WTC11 (cell line): ENCODE measurements at regions not wholly inside any gene's neighbourhood (a gene's known extent, or its start where the extent isn't known, plus 50 kb on each side); places are given as distances from the start of the nearest gene placed in this dataset.

Experiments used
- ATAC-seq: fragments of 200-7000 bp; cut with Tn5 transposase; 2 replicates; pipeline ENCODE4 v1.10.0; 2021; ENCODE audit warnings: mild to moderate bottlenecking, moderate library complexity
- CTCF ChIA-PET: fragments of 300-600 bp; sonication (Branson Sonifier 250); formaldehyde crosslinking; loops from one replicate; lab custom pipeline; 2021; ENCODE audit warnings: antibody characterized with exemption; lab: Charles Lee
- POLR2A ChIA-PET: fragments of 350-600 bp; sonication (Branson Sonifier 250); formaldehyde crosslinking; loops from one replicate; lab custom pipeline; 2021; ENCODE audit warnings: antibody characterized with exemption; lab: Charles Lee
- DNase-seq: peaks from one replicate; pipeline ENCODE4 v3.0.0; 2021; ENCODE audit warnings: low spot score
- H3K27ac Mint-ChIP-seq: 2 replicates; pipeline ENCODE4 v1.8.0; 2021; ENCODE audit warnings: mixed read lengths
- H3K27me3 Mint-ChIP-seq: 2 replicates; pipeline ENCODE4 v1.8.0; 2021; ENCODE audit warnings: low read depth, mild to moderate bottlenecking, moderate library complexity, mixed read lengths
- H3K36me3 Mint-ChIP-seq: 2 replicates; pipeline ENCODE4 v1.8.0; 2021; ENCODE audit warnings: mixed read lengths
- H3K4me1 Mint-ChIP-seq: 2 replicates; pipeline ENCODE4 v1.8.0; 2022; ENCODE audit warnings: mixed read lengths
- H3K4me3 Mint-ChIP-seq: 2 replicates; pipeline ENCODE4 v1.8.0; 2021; ENCODE audit warnings: mild to moderate bottlenecking, moderate library complexity, mixed read lengths
- H3K9me3 Mint-ChIP-seq: 2 replicates; pipeline ENCODE4 v1.8.0; 2021; ENCODE audit warnings: mixed read lengths
- ERG ChIP-seq: fragments of 250-450 bp; sonication (Bioruptor Pico); IDR thresholded peaks from 2 replicates; pipeline ENCODE4 v1.8.0; 2021; ENCODE audit warnings: mild to moderate bottlenecking
- FOXJ3 ChIP-seq: sonication (generic); formaldehyde crosslinking; IDR thresholded peaks from 2 replicates; pipeline ENCODE4 v1.9.0; 2021; ENCODE audit warnings: missing genetic modification reagents, mild to moderate bottlenecking, borderline replicate concordance
- FOXK1 ChIP-seq: sonication (generic); formaldehyde crosslinking; IDR thresholded peaks from 2 replicates; pipeline ENCODE4 v1.8.0; 2022; ENCODE audit warnings: mild to moderate bottlenecking, moderate library complexity, missing genetic modification reagents
- GRHL2 ChIP-seq: fragments of 250-450 bp; sonication (Bioruptor Pico); IDR thresholded peaks from 2 replicates; pipeline ENCODE4 v1.8.0; 2022; ENCODE audit warnings: mild to moderate bottlenecking, moderate library complexity; ENCODE audit not compliant: insufficient replicate concordance, severe bottlenecking
- HMGA2 ChIP-seq: fragments of 250-450 bp; sonication (Bioruptor Pico); IDR thresholded peaks from 2 replicates; pipeline ENCODE4 v1.4.0; 2021; ENCODE audit warnings: mild to moderate bottlenecking, moderate library complexity
- IRF1 ChIP-seq: sonication (generic); formaldehyde crosslinking; IDR thresholded peaks from 2 replicates; pipeline ENCODE4 v1.8.0; 2023; ENCODE audit warnings: missing genetic modification reagents
- JAZF1 ChIP-seq: fragments of 250-450 bp; sonication (Bioruptor Pico); IDR thresholded peaks from 2 replicates; pipeline ENCODE4 v1.9.0; 2021; ENCODE audit warnings: moderate library complexity, mild to moderate bottlenecking, inconsistent platforms
- MYBL2 ChIP-seq: sonication (generic); formaldehyde crosslinking; IDR thresholded peaks from 2 replicates; pipeline ENCODE4 v1.8.1; 2023; ENCODE audit warnings: mild to moderate bottlenecking, moderate library complexity, missing genetic modification reagents
- NR1H2 ChIP-seq: sonication (generic); formaldehyde crosslinking; IDR thresholded peaks from 2 replicates; pipeline ENCODE4 v1.9.0; 2021; ENCODE audit warnings: mild to moderate bottlenecking, moderate library complexity, missing genetic modification reagents
- PRRX2 ChIP-seq: fragments of 250-450 bp; sonication (Bioruptor Pico); IDR thresholded peaks from 2 replicates; pipeline ENCODE4 v1.8.0; 2021; ENCODE audit warnings: mild to moderate bottlenecking
- TEAD4 ChIP-seq: sonication (generic); formaldehyde crosslinking; IDR thresholded peaks from 2 replicates; pipeline ENCODE4 v1.8.0; 2022; ENCODE audit warnings: mild to moderate bottlenecking, missing genetic modification reagents
- ZNF317 ChIP-seq: sonication (generic); formaldehyde crosslinking; IDR thresholded peaks from 2 replicates; pipeline ENCODE4 v1.8.1; 2023; ENCODE audit warnings: low read depth, mild to moderate bottlenecking, moderate library complexity, missing genetic modification reagents, borderline replicate concordance
- ZNF671 ChIP-seq: fragments of 250-450 bp; sonication (Bioruptor Pico); IDR thresholded peaks from 2 replicates; pipeline ENCODE4 v1.8.0; 2021; ENCODE audit warnings: mild to moderate bottlenecking
- TF ChIP-seq, protein P1 (sequence below): fragments of 250-450 bp; sonication (Bioruptor Pico); IDR thresholded peaks from 2 replicates; pipeline ENCODE4 v1.9.0; 2021; ENCODE audit warnings: mild to moderate bottlenecking
- TF ChIP-seq, protein P2 (sequence below): sonication (generic); formaldehyde crosslinking; conservative IDR thresholded peaks from 2 replicates; pipeline ENCODE4 v1.8.1; 2023; ENCODE audit warnings: mild to moderate bottlenecking, low read depth, missing genetic modification reagents, moderate library complexity

DNA sequence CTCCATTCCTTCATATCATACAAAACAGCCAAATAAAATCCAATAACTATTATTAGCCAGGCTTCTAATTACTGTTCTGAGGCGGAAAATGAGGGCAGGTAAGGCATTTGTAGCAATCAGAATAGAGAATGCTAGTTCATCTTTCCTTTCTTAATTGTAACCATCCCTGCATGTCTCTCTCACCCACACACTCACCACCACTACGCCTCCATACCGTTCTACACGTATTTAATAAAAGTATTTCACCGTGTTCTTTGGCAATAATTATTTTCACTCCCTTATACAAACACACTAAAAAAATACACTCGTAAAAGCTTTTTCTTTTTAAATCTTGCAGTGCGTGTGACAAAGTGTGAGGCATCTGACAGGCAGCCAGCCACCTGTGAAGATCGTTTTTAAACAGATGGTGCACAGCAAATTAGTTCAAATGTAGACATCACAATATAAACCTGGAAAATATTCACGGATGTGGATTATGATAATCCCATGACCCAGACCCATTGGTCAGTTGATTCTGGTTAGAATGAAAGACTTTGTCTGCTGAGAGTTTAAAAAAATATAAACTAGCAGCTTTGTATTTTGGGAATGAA lies 653.6 kb downstream of the REEP3 start:
- H3K9me3 Mint-ChIP-seq: no peaks in the 10 kb centered on the region
- ATAC-seq: no peak
- no peak for DNase-seq
- CTCF ChIA-PET: no interaction called here
- peaks cover 2% of the 10 kb centered on the region; the same call in 1 of the 2 replicates for H3K4me1 Mint-ChIP-seq
- no peaks in the 10 kb centered on the region for H3K36me3 Mint-ChIP-seq
- H3K4me3 Mint-ChIP-seq: no peak overlapping the region
- POLR2A ChIA-PET: no interaction called here
- TF ChIP-seq FOXK1 (CRISPR knock-in tag): no peak
- no peak for TF ChIP-seq PRRX2
- no peak for TF ChIP-seq IRF1 (CRISPR knock-in tag)
- TF ChIP-seq ZNF671 (CRISPR knock-in tag): no peak
- TF ChIP-seq ZNF317 (CRISPR knock-in tag): no peak
- TF ChIP-seq JAZF1 (CRISPR knock-in tag): no peak
- TF ChIP-seq MYBL2 (CRISPR knock-in tag): no peak
- TF ChIP-seq HMGA2 (CRISPR knock-in tag): no peak
- no peak for TF ChIP-seq NR1H2 (CRISPR knock-in tag)
- no peak for TF ChIP-seq FOXJ3 (CRISPR knock-in tag)
- no peak for TF ChIP-seq GRHL2 (CRISPR knock-in tag)
- TF ChIP-seq ERG: no peak
- TF ChIP-seq, protein P1, sequence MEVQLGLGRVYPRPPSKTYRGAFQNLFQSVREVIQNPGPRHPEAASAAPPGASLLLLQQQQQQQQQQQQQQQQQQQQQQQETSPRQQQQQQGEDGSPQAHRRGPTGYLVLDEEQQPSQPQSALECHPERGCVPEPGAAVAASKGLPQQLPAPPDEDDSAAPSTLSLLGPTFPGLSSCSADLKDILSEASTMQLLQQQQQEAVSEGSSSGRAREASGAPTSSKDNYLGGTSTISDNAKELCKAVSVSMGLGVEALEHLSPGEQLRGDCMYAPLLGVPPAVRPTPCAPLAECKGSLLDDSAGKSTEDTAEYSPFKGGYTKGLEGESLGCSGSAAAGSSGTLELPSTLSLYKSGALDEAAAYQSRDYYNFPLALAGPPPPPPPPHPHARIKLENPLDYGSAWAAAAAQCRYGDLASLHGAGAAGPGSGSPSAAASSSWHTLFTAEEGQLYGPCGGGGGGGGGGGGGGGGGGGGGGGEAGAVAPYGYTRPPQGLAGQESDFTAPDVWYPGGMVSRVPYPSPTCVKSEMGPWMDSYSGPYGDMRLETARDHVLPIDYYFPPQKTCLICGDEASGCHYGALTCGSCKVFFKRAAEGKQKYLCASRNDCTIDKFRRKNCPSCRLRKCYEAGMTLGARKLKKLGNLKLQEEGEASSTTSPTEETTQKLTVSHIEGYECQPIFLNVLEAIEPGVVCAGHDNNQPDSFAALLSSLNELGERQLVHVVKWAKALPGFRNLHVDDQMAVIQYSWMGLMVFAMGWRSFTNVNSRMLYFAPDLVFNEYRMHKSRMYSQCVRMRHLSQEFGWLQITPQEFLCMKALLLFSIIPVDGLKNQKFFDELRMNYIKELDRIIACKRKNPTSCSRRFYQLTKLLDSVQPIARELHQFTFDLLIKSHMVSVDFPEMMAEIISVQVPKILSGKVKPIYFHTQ (CRISPR knock-in tag): no peak
- TF ChIP-seq TEAD4: no peak
- no peak overlapping the region for H3K27ac Mint-ChIP-seq
- no peaks in the 10 kb centered on the region; the same call in 1 of the 2 replicates for H3K27me3 Mint-ChIP-seq

DNA sequence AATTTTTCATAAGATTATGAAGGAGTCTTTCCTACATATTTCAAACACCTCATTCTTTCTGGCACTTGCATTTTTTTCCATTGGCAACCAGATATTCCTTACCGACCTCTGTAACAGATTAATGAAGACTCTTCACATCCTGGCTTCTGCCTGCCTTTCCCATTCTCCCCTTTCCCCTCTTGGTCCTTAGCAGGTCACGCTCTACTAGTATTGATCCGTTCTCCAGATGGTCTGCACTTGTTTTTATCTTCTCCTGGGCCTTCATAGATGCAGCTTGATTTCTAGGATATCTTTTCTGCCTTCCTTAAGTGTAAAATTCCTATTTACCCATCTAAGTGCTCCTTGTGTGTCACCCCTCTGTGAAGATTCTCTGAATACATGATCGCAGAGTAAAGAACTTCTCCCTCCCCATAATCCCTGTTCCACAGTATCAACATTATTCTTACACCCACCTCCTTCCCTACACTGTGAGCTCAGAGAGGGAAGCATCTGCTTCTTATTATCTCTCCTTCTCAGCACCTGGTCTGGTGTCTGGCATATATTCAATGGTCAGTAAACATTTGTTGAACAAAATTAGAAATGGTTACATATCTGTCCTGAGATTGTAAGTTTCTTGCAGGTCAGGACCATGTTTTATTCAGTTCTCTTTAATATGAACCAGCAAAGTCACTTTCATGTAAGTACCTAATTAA lies 654.2 kb downstream of the REEP3 start:
- ATAC-seq (no peak), DNase-seq (no peak)
- POLR2A ChIA-PET: no interaction called here
- no peaks in the 10 kb centered on the region; the same call in 1 of the 2 replicates for H3K27me3 Mint-ChIP-seq
- TF ChIP-seq, protein P2, sequence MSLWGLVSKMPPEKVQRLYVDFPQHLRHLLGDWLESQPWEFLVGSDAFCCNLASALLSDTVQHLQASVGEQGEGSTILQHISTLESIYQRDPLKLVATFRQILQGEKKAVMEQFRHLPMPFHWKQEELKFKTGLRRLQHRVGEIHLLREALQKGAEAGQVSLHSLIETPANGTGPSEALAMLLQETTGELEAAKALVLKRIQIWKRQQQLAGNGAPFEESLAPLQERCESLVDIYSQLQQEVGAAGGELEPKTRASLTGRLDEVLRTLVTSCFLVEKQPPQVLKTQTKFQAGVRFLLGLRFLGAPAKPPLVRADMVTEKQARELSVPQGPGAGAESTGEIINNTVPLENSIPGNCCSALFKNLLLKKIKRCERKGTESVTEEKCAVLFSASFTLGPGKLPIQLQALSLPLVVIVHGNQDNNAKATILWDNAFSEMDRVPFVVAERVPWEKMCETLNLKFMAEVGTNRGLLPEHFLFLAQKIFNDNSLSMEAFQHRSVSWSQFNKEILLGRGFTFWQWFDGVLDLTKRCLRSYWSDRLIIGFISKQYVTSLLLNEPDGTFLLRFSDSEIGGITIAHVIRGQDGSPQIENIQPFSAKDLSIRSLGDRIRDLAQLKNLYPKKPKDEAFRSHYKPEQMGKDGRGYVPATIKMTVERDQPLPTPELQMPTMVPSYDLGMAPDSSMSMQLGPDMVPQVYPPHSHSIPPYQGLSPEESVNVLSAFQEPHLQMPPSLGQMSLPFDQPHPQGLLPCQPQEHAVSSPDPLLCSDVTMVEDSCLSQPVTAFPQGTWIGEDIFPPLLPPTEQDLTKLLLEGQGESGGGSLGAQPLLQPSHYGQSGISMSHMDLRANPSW (CRISPR knock-in tag): no peak
- CTCF ChIA-PET: no interaction called here
- no peaks in the 10 kb centered on the region for H3K36me3 Mint-ChIP-seq
- H3K4me1 Mint-ChIP-seq: peaks cover 3% of the 10 kb centered on the region; the same call in 1 of the 2 replicates
- no peaks in the 10 kb centered on the region for H3K9me3 Mint-ChIP-seq
- no peak overlapping the region for H3K27ac Mint-ChIP-seq
- H3K4me3 Mint-ChIP-seq: no peak overlapping the region
